22Rv1 (cell line): ENCODE measurements at regions not wholly inside any gene's neighbourhood (a gene's known extent, or its start where the extent isn't known, plus 50 kb on each side); places are given as distances from the start of the nearest gene placed in this dataset.

Experiments
- ZFX ChIP-seq: fragments of 450-650 bp; IDR thresholded peaks from 2 replicates; pipeline ENCODE4 v1.6.1; 2017; ENCODE audit warnings: antibody characterized with exemption, borderline replicate concordance
- TF ChIP-seq, protein P1 (sequence below): fragments of 450-650 bp; IDR thresholded peaks from 2 replicates; pipeline ENCODE4 v1.5.1; 2017; ENCODE audit warnings: mild to moderate bottlenecking

DNA sequence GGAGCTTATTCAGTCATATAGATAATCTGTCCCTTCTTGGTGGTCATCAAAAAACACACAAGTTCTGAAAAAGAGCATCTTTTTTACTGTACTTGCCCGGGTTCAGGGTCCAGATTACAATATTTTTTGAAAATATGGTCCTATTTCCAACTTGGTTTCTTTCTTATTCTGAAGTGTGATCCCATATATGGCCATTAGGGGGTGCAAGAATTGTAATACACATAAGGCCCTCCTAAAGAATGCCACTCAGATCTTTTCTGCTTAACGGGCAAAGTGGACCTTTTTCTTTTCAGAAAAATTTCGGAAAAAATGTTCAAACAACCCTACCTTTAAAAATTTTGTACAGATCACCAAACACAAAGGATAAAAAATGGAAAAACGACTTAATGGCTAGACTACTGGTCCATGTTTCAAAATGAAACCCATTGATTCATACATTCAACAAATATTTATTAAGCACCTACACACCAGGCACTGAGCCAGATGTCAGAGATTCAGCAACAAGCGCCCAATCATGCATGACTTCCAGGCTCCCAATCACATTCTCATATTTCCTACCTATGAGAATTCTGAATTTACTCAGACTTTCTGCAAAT, 102.0 kb upstream of the MYRIP start:
- no peak for TF ChIP-seq ZFX
- TF ChIP-seq, protein P1, sequence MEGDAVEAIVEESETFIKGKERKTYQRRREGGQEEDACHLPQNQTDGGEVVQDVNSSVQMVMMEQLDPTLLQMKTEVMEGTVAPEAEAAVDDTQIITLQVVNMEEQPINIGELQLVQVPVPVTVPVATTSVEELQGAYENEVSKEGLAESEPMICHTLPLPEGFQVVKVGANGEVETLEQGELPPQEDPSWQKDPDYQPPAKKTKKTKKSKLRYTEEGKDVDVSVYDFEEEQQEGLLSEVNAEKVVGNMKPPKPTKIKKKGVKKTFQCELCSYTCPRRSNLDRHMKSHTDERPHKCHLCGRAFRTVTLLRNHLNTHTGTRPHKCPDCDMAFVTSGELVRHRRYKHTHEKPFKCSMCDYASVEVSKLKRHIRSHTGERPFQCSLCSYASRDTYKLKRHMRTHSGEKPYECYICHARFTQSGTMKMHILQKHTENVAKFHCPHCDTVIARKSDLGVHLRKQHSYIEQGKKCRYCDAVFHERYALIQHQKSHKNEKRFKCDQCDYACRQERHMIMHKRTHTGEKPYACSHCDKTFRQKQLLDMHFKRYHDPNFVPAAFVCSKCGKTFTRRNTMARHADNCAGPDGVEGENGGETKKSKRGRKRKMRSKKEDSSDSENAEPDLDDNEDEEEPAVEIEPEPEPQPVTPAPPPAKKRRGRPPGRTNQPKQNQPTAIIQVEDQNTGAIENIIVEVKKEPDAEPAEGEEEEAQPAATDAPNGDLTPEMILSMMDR: peak; percentile 80
